Ascending aorta (tissue), 2 donors: ENCODE measurements at regions not wholly inside any gene's neighbourhood (a gene's known extent, or its start where the extent isn't known, plus 50 kb on each side); places are given as distances from the start of the nearest gene placed in this dataset.

Source experiments
- DNase-seq, 2 donors: peaks; one replicate each; pipeline ENCODE4 v3.0.0-alpha.2; 2019; ENCODE audit warnings: low spot score in 2 of 2
- H3K27ac ChIP-seq, 2 donors: fragments of 200-600 bp; sonication (generic); one replicate each; pipeline ENCODE4 v1.5.1; 2016 to 2017; ENCODE audit warnings: mild to moderate bottlenecking in 1 of 2
- H3K27me3 ChIP-seq: fragments of 200-600 bp; sonication (generic); one replicate; pipeline ENCODE4 v1.5.1; 2017
- H3K36me3 ChIP-seq, 2 donors: fragments of 200-600 bp; sonication (generic); one replicate each; pipeline ENCODE4 v1.5.1; 2016
- H3K4me1 ChIP-seq, 2 donors: fragments of 200-600 bp; sonication (generic); one replicate each; pipeline ENCODE4 v1.5.1; 2016 to 2017; ENCODE audit warnings: mild to moderate bottlenecking in 1 of 2
- H3K4me3 ChIP-seq, 2 donors: fragments of 200-600 bp; sonication (generic); one replicate each; pipeline ENCODE4 v1.5.1; 2016 to 2017; ENCODE audit warnings: mild to moderate bottlenecking in 1 of 2
- H3K9me3 ChIP-seq, 2 donors: fragments of 200-600 bp; sonication (generic); one replicate each; pipeline ENCODE4 v1.5.1; 2016
- CTCF ChIP-seq, 3 experiments: fragments of 200-600 bp in 2 of 3; fragments of 450-650 bp in 1 of 3; sonication (generic) in 2 of 3; IDR thresholded peaks; one replicate each; pipeline ENCODE4 v1.5.1; 2016 to 2019; ENCODE audit warnings: antibody characterized with exemption in 3 of 3, mild to moderate bottlenecking in 1 of 3, moderate library complexity in 1 of 3
- intact Hi-C: fragments of 100-400 bp; cut with DNase I; formaldehyde crosslinking; loops from one replicate; pipeline ENCODE4 v1.15.1; 2023

- Histone ChIP-seq H3K4me1 (peaks cover 0 to 5% of the 10 kb centered on the region in 2 donors), H3K36me3 (no peaks in the 10 kb centered on the region), H3K4me3 (no peak overlapping the region), H3K27ac (no peak overlapping the region), H3K9me3 (no peaks in the 10 kb centered on the region), H3K27me3 (no peaks in the 10 kb centered on the region)
- no peak for TF ChIP-seq CTCF (IDR thresholded peaks at IDR 0.05)
- intact Hi-C loops: no loop called here
- no peak for DNase-seq
Measured at GRCh38 chr6:12613811-12614210, 102.8 kb upstream of the PHACTR1 start.

- no peaks in the 10 kb centered on the region for H3K27me3 ChIP-seq
- H3K27ac ChIP-seq: no peak overlapping the region
- intact Hi-C loops: no loop called here
- no peak overlapping the region for H3K4me3 ChIP-seq
- H3K4me1 ChIP-seq: peaks cover 0 to 2% of the 10 kb centered on the region in 2 donors
- H3K36me3 ChIP-seq: no peaks in the 10 kb centered on the region
- no peaks in the 10 kb centered on the region for H3K9me3 ChIP-seq
- no peak for DNase-seq
- TF ChIP-seq CTCF (IDR thresholded peaks at IDR 0.05): no peak
Measured at GRCh38 chr6:12614456-12614855, 102.1 kb upstream of the PHACTR1 start.

GRCh38 chr6:12618296-12618695 lies 98.3 kb upstream of the PHACTR1 start:
- intact Hi-C loops: no loop called here
- no peak for DNase-seq
- no peaks in the 10 kb centered on the region for H3K27me3 ChIP-seq
- no peak overlapping the region for H3K27ac ChIP-seq
- no peak overlapping the region for H3K4me3 ChIP-seq
- H3K9me3 ChIP-seq: no peaks in the 10 kb centered on the region
- no peaks in the 10 kb centered on the region for H3K36me3 ChIP-seq
- H3K4me1 ChIP-seq: peaks cover 0 to 2% of the 10 kb centered on the region in 2 donors
- TF ChIP-seq CTCF (IDR thresholded peaks at IDR 0.05): no peak

- no peak for TF ChIP-seq CTCF (IDR thresholded peaks at IDR 0.05)
- intact Hi-C loops: no loop called here
- no peaks in the 10 kb centered on the region for H3K27me3 ChIP-seq
- DNase-seq: no peak
- H3K4me3 ChIP-seq: no peak overlapping the region
- H3K4me1 ChIP-seq: no peaks in the 10 kb centered on the region
- no peaks in the 10 kb centered on the region for H3K36me3 ChIP-seq
- no peak overlapping the region for H3K27ac ChIP-seq
- no peaks in the 10 kb centered on the region for H3K9me3 ChIP-seq
Measured at GRCh38 chr6:12621754-12622153, 94.8 kb upstream of the PHACTR1 start.

- H3K27me3 ChIP-seq: no peaks in the 10 kb centered on the region
- H3K9me3 ChIP-seq: no peaks in the 10 kb centered on the region
- no peak for DNase-seq
- no peak for TF ChIP-seq CTCF (IDR thresholded peaks at IDR 0.05)
- no peak overlapping the region for H3K4me3 ChIP-seq
- H3K4me1 ChIP-seq: no peaks in the 10 kb centered on the region
- no peaks in the 10 kb centered on the region for H3K36me3 ChIP-seq
- intact Hi-C loops: no loop called here
- no peak overlapping the region for H3K27ac ChIP-seq
Measured at GRCh38 chr6:12622566-12622965, 94.0 kb upstream of the PHACTR1 start.

- intact Hi-C loops: no loop called here
Measured at GRCh38 chr6:12624142-12624837, 92.3 kb upstream of the PHACTR1 start.

More at GRCh38 chr6:12624142-12624837, 92.3 kb upstream of the PHACTR1 start:
- H3K36me3 ChIP-seq: no peaks in the 10 kb centered on the region
- TF ChIP-seq CTCF (IDR thresholded peaks at IDR 0.05): no peak
- no peak overlapping the region for H3K27ac ChIP-seq
- H3K27me3 ChIP-seq: no peaks in the 10 kb centered on the region
- no peak for DNase-seq
- no peak overlapping the region for H3K4me3 ChIP-seq
- H3K4me1 ChIP-seq: no peaks in the 10 kb centered on the region
- H3K9me3 ChIP-seq: no peaks in the 10 kb centered on the region
